Memory B cell (primary cell): ENCODE measurements at regions not wholly inside any gene's neighbourhood (a gene's known extent, or its start where the extent isn't known, plus 50 kb on each side); places are given as distances from the start of the nearest gene placed in this dataset.

Experiments used
- ATAC-seq: fragments of 150-1000 bp; cut with Tn5 transposase; 2 replicates; pipeline ENCODE4 v1.10.0; 2021; ENCODE audit warnings: low read depth, mild to moderate bottlenecking, moderate library complexity
- DNase-seq, 2 donors: peaks; one replicate each; pipeline ENCODE4 v3.0.0; 2022; ENCODE audit warnings: low spot score in 2 of 2
- H3K27ac Mint-ChIP-seq: one replicate; pipeline ENCODE4 v1.8.0; 2022; ENCODE audit warnings: mild to moderate bottlenecking, moderate library complexity, mixed read lengths
- H3K27me3 Mint-ChIP-seq: one replicate; pipeline ENCODE4 v1.8.0; 2022; ENCODE audit warnings: mixed read lengths
- H3K36me3 Mint-ChIP-seq: one replicate; pipeline ENCODE4 v1.8.0; 2022; ENCODE audit warnings: mild to moderate bottlenecking, mixed read lengths
- H3K4me1 Mint-ChIP-seq: one replicate; pipeline ENCODE4 v1.8.0; 2022; ENCODE audit warnings: mixed read lengths
- H3K4me3 Mint-ChIP-seq: one replicate; pipeline ENCODE4 v1.8.0; 2022; ENCODE audit warnings: mild to moderate bottlenecking, moderate library complexity, mixed read lengths
- H3K9me3 Mint-ChIP-seq: one replicate; pipeline ENCODE4 v1.8.0; 2022; ENCODE audit warnings: mixed read lengths

DNA sequence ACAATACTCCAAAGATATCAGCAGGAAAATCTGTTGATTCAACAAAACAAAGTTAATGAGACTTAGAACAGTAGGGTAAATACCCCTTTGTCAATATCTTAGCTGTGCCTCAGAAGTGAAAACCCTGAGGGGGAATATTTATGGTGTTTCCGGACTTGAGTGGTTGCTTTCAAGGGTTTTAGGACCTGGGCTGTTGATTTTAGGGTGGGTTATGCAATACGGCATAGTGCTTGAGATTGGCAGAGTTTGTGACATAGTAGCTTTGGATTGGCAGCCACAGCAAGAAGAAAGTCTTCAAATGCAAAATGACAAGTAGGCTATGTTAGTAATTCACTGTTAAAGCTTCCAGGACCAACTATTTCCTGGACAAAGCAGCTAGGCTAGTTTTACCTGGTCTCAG is 826.3 kb upstream of the CDH2 start:
- Mint-ChIP-seq H3K27ac (no peak overlapping the region), H3K36me3 (no peaks in the 10 kb centered on the region), H3K4me1 (no peaks in the 10 kb centered on the region), H3K9me3 (peaks cover 1% of the 10 kb centered on the region), H3K4me3 (no peak overlapping the region), H3K27me3 (no peaks in the 10 kb centered on the region)
- ATAC-seq, result no peak
- DNase-seq, result no peak

DNA sequence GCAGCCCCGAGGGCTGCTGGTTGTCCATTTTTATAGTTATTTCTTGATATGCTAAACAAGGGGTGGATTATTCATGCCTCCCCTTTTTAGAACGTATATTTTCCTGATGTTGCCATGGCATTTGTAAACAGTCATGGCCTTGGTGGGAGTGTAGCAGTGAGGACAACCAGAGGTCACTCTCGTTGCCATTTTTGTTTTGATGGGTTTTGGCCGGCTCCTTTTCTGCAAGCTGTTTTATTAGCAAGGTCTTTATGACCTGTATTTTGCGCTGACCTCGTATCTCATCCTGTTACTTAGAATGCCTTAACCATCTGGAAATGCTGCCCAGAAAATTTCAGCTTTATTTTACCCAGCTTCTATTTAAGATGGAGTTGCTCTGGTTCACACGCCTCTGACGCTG is 825.8 kb upstream of the CDH2 start:
- H3K4me1 Mint-ChIP-seq, result no peaks in the 10 kb centered on the region
- no peaks in the 10 kb centered on the region for H3K36me3 Mint-ChIP-seq
- no peaks in the 10 kb centered on the region for H3K27me3 Mint-ChIP-seq
- DNase-seq (no peak), ATAC-seq (no peak)
- H3K9me3 Mint-ChIP-seq, result peaks cover 1% of the 10 kb centered on the region
- H3K27ac Mint-ChIP-seq, result no peak overlapping the region
- no peak overlapping the region for H3K4me3 Mint-ChIP-seq

DNA sequence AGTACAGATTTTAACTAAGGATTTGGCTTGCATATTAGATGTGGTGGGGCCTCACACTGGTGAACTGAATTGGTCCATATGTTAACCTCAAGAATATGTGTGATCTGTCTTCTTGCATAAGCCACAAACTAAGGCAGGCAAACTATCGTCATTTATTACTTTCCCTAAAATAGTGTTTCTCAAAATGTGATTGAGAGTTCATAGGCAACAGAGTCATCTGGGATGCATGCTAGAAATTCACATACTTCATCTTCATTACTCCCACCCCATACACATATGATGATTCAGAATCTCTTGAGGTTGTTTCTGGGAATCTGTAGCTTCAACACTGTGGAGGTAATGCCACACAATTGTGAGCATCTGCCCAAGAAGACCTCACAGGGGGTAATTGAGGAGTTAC is 822.8 kb upstream of the CDH2 start:
- no peak overlapping the region for H3K4me3 Mint-ChIP-seq
- H3K27me3 Mint-ChIP-seq, result no peaks in the 10 kb centered on the region
- H3K9me3 Mint-ChIP-seq, result peaks cover 1% of the 10 kb centered on the region
- DNase-seq, result no peak
- no peaks in the 10 kb centered on the region for H3K4me1 Mint-ChIP-seq
- no peak overlapping the region for H3K27ac Mint-ChIP-seq
- H3K36me3 Mint-ChIP-seq, result no peaks in the 10 kb centered on the region
- no peak for ATAC-seq

DNA sequence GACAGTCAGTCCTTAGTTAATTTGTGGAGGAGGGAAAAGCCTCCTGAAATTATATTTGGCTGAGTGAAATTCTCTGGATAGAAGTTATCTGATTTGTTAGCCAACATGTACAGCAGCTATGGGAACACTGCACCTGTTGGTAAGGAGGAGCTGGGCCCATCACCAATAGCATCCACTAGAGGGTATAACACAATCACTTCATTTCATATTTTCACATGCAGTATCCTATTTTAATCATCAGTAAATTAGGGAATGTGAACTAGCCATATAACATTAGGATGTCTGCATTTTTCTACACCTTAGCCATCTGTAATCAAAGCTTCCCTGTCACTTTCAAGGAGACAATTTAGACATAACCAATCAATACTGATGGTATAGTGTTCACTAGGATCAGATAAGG is 818.4 kb upstream of the CDH2 start:
- H3K9me3 Mint-ChIP-seq, result peaks cover 1% of the 10 kb centered on the region
- DNase-seq (no peak), ATAC-seq (no peak)
- H3K4me1 Mint-ChIP-seq, result no peaks in the 10 kb centered on the region
- no peaks in the 10 kb centered on the region for H3K27me3 Mint-ChIP-seq
- H3K4me3 Mint-ChIP-seq, result no peak overlapping the region
- H3K27ac Mint-ChIP-seq, result no peak overlapping the region
- H3K36me3 Mint-ChIP-seq, result no peaks in the 10 kb centered on the region

DNA sequence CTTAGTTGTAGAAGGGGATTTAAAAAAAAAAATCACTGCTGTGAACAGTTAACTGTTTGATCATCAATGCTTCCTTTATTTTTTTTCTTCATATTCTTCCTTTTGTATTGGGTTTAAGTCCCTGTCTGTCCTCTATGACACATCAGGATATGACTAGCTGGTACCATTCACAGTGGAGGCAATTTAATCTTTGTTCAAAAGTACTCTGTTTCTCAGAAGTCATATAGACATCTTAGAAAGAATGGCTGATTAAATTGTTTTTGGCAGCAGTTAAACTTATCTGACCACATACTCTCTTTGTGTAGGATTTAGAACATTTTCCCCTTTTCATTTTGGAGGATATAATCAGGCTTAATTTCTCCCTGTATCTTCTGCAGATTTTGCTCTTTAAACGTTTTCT is 807.8 kb upstream of the CDH2 start:
- Mint-ChIP-seq H3K27me3 (no peaks in the 10 kb centered on the region), H3K27ac (no peak overlapping the region), H3K36me3 (no peaks in the 10 kb centered on the region), H3K4me3 (no peak overlapping the region), H3K9me3 (peaks cover 5% of the 10 kb centered on the region), H3K4me1 (no peaks in the 10 kb centered on the region)
- DNase-seq (no peak), ATAC-seq (no peak)

DNA sequence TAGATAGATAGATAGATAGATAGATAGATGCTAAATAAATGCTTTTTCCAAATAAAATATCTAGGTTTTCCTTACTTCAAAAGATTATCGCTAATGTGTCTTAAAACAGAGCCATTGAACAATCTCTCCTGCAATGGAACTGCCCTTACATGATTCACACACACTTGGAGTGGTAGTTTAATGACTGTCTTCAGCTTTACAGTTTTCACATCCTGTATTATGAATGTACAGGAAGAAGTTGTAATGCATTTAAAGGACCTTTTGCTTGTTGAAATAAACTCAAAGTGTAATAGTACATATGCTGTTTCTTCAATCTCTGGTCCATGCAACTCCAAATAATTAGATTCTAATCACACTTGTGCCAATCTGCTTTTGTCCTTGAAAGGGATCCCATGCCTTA is 797.6 kb upstream of the CDH2 start:
- Mint-ChIP-seq H3K9me3 (peaks cover 3% of the 10 kb centered on the region), H3K36me3 (no peaks in the 10 kb centered on the region), H3K4me1 (no peaks in the 10 kb centered on the region), H3K4me3 (no peak overlapping the region), H3K27me3 (no peaks in the 10 kb centered on the region), H3K27ac (no peak overlapping the region)
- DNase-seq, result no peak
- ATAC-seq, result no peak

DNA sequence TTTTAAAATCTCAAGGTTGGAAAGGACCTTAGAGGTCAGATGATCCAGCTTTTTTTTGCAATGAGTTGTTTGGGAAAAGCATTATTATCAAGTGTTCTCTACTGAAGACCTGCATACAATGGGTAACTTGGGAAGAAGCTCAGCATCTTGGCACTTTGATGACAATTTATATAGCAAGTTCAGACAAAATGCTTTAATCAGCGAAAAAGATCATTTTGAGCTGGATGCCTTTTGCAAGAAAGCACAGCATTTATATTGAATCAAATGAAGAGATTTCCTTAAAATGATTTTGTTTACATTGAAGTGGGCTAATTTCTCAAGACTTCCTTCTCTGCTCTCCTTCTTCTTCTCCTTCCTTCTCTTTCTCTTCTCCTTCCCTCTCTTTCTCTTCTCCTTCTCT is 796.4 kb upstream of the CDH2 start:
- Mint-ChIP-seq H3K4me3 (no peak overlapping the region), H3K4me1 (no peaks in the 10 kb centered on the region), H3K36me3 (no peaks in the 10 kb centered on the region), H3K27me3 (no peaks in the 10 kb centered on the region), H3K9me3 (peaks cover 3% of the 10 kb centered on the region), H3K27ac (no peak overlapping the region)
- DNase-seq (no peak), ATAC-seq (no peak)

DNA sequence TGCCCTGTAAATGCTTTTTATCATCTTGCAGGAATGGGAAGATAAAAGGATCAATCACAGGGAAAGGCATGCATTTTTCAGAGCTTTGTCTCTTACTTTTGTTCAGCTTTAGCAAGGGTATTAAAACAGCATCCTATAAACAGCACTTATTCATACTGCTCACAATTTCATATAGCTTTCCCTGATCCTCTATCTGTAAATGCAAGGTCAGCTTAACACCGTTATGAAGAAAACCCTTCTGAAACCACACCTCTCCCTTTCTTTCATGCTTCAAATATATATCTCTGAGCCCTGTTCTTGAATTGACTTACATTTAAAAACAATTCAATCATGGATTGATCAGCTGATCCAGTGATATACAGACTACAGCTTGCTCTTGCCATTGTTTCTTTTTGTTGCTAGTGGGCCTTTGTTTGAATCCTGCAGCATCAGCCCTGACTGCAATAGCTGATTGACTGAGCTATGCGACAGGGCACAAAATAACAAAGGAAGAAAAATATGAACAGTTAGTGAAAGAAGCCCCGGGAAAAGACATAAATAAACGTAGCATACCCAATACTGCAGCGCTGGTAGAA is 795.5 kb upstream of the CDH2 start:
- H3K27ac Mint-ChIP-seq, result no peak overlapping the region
- H3K27me3 Mint-ChIP-seq, result no peaks in the 10 kb centered on the region
- H3K9me3 Mint-ChIP-seq, result peaks cover 5% of the 10 kb centered on the region
- no peaks in the 10 kb centered on the region for H3K36me3 Mint-ChIP-seq
- DNase-seq (no peak), ATAC-seq (no peak)
- H3K4me3 Mint-ChIP-seq, result no peak overlapping the region
- H3K4me1 Mint-ChIP-seq, result no peaks in the 10 kb centered on the region

DNA sequence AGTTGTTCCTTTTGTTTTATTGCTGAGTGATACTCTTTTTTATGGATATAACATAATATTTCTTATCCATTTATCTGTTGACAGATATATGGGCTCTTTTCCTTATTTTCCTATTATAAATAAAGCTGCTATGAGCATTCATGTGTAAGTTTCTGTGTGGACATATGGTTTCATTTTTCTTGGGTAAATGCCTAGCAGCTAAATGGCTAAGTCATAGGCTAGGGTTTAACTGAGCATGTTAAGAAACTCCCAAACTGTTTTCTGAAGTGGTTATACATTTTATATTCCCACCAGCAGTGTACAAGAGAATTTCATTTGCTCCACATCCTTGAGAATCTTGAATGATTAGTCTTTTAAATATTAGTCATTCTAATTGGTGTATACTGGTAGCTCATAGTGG is 786.6 kb upstream of the CDH2 start:
- H3K27ac Mint-ChIP-seq, result no peak overlapping the region
- no peaks in the 10 kb centered on the region for H3K36me3 Mint-ChIP-seq
- H3K4me1 Mint-ChIP-seq, result no peaks in the 10 kb centered on the region
- DNase-seq (no peak), ATAC-seq (no peak)
- H3K9me3 Mint-ChIP-seq, result peaks cover 7% of the 10 kb centered on the region
- no peak overlapping the region for H3K4me3 Mint-ChIP-seq
- H3K27me3 Mint-ChIP-seq, result no peaks in the 10 kb centered on the region

DNA sequence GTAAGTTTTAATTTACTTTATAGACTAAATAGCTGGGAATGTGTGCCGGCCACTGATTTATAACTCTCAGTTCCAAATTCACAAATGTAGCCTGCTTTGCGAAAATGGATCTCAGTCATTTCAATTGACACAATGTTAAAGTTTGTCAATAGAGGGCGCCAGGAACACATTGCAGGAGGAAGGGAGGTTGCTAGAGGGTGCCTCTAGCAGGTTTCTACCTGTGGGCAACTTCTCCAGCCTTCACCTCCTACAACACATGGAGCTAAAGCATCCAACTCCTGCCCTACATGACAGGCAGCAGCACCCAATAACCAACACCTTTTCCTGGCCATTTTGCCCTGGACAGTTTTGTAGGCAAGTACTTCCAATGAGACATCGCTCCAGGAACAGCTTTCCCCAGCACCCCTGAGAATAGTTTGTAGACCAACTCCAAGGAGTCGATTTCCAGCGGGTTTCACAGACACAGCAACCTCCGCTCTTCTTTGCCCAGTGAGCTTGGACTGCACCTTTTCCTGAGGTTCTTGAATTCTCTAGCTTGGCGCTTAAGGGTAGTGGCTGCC is 784.8 kb upstream of the CDH2 start:
- ATAC-seq, result no peak
- H3K36me3 Mint-ChIP-seq, result no peaks in the 10 kb centered on the region

DNA sequence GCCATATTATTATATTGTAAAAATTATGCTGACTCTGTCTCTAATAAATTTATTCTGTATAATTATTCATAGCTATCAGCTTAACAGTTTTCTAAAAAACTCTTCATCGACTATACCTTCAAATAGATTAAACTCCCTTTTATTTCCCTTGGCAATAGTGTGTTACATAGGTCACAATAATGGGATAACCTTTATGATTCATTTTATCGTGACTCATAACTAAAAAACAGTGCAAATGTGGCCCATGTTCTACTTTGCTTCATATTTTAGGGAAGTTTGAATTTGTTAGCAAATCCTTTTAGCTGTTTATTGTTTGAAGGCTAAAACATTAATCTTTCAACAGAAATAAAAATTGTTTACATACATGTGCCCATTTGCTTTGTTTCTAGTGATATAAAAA is 783.2 kb upstream of the CDH2 start:
- Mint-ChIP-seq H3K36me3 (no peaks in the 10 kb centered on the region), H3K27ac (no peak overlapping the region), H3K9me3 (peaks cover 8% of the 10 kb centered on the region), H3K4me3 (no peak overlapping the region), H3K27me3 (no peaks in the 10 kb centered on the region), H3K4me1 (no peaks in the 10 kb centered on the region)
- ATAC-seq (no peak), DNase-seq (no peak)

More for the DNA sequence above, 784.8 kb upstream of the CDH2 start:
- DNase-seq, result no peak
- H3K27ac Mint-ChIP-seq, result no peak overlapping the region
- H3K9me3 Mint-ChIP-seq, result peaks cover 4% of the 10 kb centered on the region
- no peaks in the 10 kb centered on the region for H3K27me3 Mint-ChIP-seq
- H3K4me1 Mint-ChIP-seq, result no peaks in the 10 kb centered on the region
- H3K4me3 Mint-ChIP-seq, result no peak overlapping the region

DNA sequence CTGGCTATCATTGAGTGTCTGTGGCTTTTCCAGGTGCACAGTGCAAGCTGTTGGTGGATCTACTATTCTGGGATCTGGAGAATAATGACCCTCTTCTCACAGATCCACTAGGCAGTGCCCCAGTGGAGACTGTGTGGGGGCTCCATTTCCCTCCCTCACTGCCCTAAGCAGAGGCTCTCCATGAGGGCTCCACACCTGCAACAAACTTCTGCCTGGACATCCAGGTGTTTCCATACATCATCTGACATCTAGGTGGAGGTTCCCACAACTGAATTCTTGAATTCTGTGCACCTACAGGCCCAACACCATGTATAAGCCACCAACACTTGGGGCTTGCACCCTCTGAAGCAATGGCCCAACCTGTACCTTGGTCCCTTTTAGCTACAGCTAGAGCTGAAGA is 775.4 kb upstream of the CDH2 start:
- Mint-ChIP-seq H3K4me3 (no peak overlapping the region), H3K27me3 (no peaks in the 10 kb centered on the region), H3K4me1 (no peaks in the 10 kb centered on the region), H3K27ac (no peak overlapping the region), H3K9me3 (peaks cover 8% of the 10 kb centered on the region), H3K36me3 (no peaks in the 10 kb centered on the region)
- no peak for DNase-seq
- ATAC-seq, result no peak

DNA sequence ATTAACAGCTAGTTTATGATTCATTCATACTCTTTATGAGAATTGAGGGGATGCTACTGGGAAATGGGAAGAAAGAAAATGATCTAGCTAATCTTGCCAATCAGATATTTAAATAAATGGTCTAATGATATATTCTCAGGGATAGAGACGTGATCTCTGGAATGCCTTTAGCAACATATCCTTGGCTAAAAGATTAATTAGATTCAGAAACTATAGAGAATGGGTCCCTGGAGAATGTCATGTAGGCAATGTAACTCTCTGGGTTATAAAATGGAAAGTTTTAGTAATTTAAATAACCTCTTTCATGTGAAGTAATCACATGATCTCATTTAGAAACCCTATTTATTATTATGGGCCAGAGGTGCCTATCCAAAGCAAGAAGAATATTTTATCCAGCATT is 771.0 kb upstream of the CDH2 start:
- no peaks in the 10 kb centered on the region for H3K36me3 Mint-ChIP-seq
- H3K4me1 Mint-ChIP-seq, result no peaks in the 10 kb centered on the region

DNA sequence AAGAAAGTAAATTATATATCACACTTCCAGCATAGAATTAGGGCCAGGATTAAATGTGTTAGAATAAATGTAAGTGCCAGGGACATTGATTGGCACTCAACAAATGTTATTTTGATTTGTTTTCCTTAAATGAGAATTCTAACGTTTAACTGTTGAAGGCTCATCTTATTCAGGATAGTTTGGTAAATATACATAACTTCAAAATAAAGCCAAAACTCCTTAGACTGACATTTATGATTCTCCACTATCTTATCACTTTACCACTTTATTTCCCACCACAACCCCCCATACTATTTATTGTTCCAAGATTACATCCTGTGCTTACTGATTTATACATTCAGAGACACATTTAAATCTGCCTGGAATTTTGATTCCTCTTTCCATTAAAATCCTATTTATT is 769.5 kb upstream of the CDH2 start:
- no peak for DNase-seq
- no peak for ATAC-seq
- Mint-ChIP-seq H3K4me1 (no peaks in the 10 kb centered on the region), H3K9me3 (peaks cover 2% of the 10 kb centered on the region), H3K4me3 (no peak overlapping the region), H3K27me3 (no peaks in the 10 kb centered on the region), H3K27ac (no peak overlapping the region), H3K36me3 (no peaks in the 10 kb centered on the region)

More for the DNA sequence above, 771.0 kb upstream of the CDH2 start:
- DNase-seq, result no peak
- H3K4me3 Mint-ChIP-seq, result no peak overlapping the region
- no peak for ATAC-seq
- H3K27ac Mint-ChIP-seq, result no peak overlapping the region
- no peaks in the 10 kb centered on the region for H3K27me3 Mint-ChIP-seq
- H3K9me3 Mint-ChIP-seq, result peaks cover 3% of the 10 kb centered on the region

DNA sequence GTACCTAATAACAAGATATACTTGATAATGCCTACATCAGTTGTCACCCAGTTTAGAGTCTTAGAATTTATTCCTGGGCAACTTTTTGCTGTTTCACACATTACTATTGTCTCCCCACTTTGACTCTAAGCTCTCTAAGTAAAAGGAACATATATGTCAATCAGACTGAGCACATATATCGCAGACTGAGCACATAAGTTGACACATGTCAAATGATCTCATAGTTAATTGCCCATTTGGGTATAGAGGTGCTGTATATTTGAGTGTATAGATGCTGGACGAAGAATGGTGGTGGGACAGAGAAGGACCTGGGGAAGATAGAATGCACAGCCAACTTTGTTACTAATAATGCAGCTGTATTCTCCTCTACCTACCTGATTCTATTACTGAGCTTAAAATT is 746.0 kb upstream of the CDH2 start:
- no peak overlapping the region for H3K4me3 Mint-ChIP-seq
- peaks cover 2% of the 10 kb centered on the region for H3K9me3 Mint-ChIP-seq
- no peaks in the 10 kb centered on the region for H3K27me3 Mint-ChIP-seq

More for the DNA sequence above, 746.0 kb upstream of the CDH2 start:
- no peaks in the 10 kb centered on the region for H3K4me1 Mint-ChIP-seq
- H3K27ac Mint-ChIP-seq, result no peak overlapping the region
- ATAC-seq, result no peak
- H3K36me3 Mint-ChIP-seq, result no peaks in the 10 kb centered on the region
- DNase-seq, result no peak
